ENCODE measurements at regions not wholly inside any gene's neighbourhood (a gene's known extent, or its start where the extent isn't known, plus 50 kb on each side); places are given as distances from the start of the nearest gene placed in this dataset.
A peak's percentile ranks its signal among the peaks of the same experiment; 100 is the strongest.

- intact Hi-C loops (cut with DNase I; ENCODE audit: low total_unique reads) = no loop called here
- Histone ChIP-seq H3K4me3 (peak overlapping the region in 2 of 3 donors; percentile 82 to 97), H3K4me1 (no peaks in the 10 kb centered on the region), H3K9me3 (no peaks in the 10 kb centered on the region), H3K27me3 (no peaks in the 10 kb centered on the region), H3K27ac (peak overlapping the region; percentile 54 to 99), H3K36me3 (no peaks in the 10 kb centered on the region)
- TF ChIP-seq POLR2A (IDR thresholded peaks at IDR 0.05) = no peak
- TF ChIP-seq CTCF (IDR thresholded peaks at IDR 0.05) = no peak
- TF ChIP-seq POLR2AphosphoS5 (IDR thresholded peaks at IDR 0.05) = no peak
- DNase-seq (ENCODE audit: low spot score in 2 of 2) = no peak
Observed at GRCh38 chr3:174438501-174439145, 420.5 kb upstream of the NAALADL2 start.

GRCh38 chr3:174439331-174440252, 419.5 kb upstream of the NAALADL2 start:
- Histone ChIP-seq H3K9me3 (no peaks in the 10 kb centered on the region), H3K4me3 (peak overlapping the region; percentile 67 to 97 (median 82)), H3K4me1 (no peaks in the 10 kb centered on the region), H3K27ac (peak overlapping the region; percentile 99), H3K27me3 (no peaks in the 10 kb centered on the region), H3K36me3 (no peaks in the 10 kb centered on the region)
- intact Hi-C loops (cut with DNase I; ENCODE audit: low total_unique reads) = no loop called here
- DNase-seq (ENCODE audit: low spot score in 2 of 2) = peak in 1 of 2 donors; percentile 27
- TF ChIP-seq POLR2A (IDR thresholded peaks at IDR 0.05) = no peak
- TF ChIP-seq POLR2AphosphoS5 (IDR thresholded peaks at IDR 0.05) = peak in 1 of 3 donors; percentile 35
- no peak for TF ChIP-seq CTCF (IDR thresholded peaks at IDR 0.05)

- intact Hi-C loops (cut with DNase I; ENCODE audit: low total_unique reads) = no loop called here
- no peaks in the 10 kb centered on the region for H3K27me3 ChIP-seq
- TF ChIP-seq POLR2A (IDR thresholded peaks at IDR 0.05) = no peak
- TF ChIP-seq CTCF (IDR thresholded peaks at IDR 0.05) = no peak
- TF ChIP-seq POLR2AphosphoS5 (IDR thresholded peaks at IDR 0.05) = no peak
- H3K9me3 ChIP-seq = no peaks in the 10 kb centered on the region
- H3K36me3 ChIP-seq = no peaks in the 10 kb centered on the region
- no peak for DNase-seq (ENCODE audit: low spot score in 2 of 2)
- H3K4me3 ChIP-seq = peak overlapping the region; percentile 67 to 97 (median 82)
- H3K27ac ChIP-seq = peak overlapping the region; percentile 99
- no peaks in the 10 kb centered on the region for H3K4me1 ChIP-seq
Observed at GRCh38 chr3:174440253-174440701, 418.9 kb upstream of the NAALADL2 start.

- Histone ChIP-seq H3K27me3 (no peaks in the 10 kb centered on the region), H3K9me3 (no peaks in the 10 kb centered on the region), H3K4me1 (no peaks in the 10 kb centered on the region), H3K27ac (peak overlapping the region; percentile 99), H3K4me3 (peak overlapping the region; percentile 67 to 97 (median 82)), H3K36me3 (no peaks in the 10 kb centered on the region)
- intact Hi-C loops (cut with DNase I; ENCODE audit: low total_unique reads) = no loop called here
- DNase-seq (ENCODE audit: low spot score in 2 of 2) = peak; percentile 82 to 83
- TF ChIP-seq POLR2A (IDR thresholded peaks at IDR 0.05) (no peak), CTCF (IDR thresholded peaks at IDR 0.05) (peak in 1 of 3 donors; percentile 16), POLR2AphosphoS5 (IDR thresholded peaks at IDR 0.05) (peak; percentile 9 to 61 (median 42))
Observed at GRCh38 chr3:174440741-174441587, 418.2 kb upstream of the NAALADL2 start.
